ENCODE measurements at regions not wholly inside any gene's neighbourhood (a gene's known extent, or its start where the extent isn't known, plus 50 kb on each side); places are given as distances from the start of the nearest gene placed in this dataset.
"Not testable (repeated sequence)": the region's sequence is repeated elsewhere in the genome, so short reads cannot be mapped to it uniquely, and the experiment has no call there.

GRCh38 chr2:120539937-120540718, 194.2 kb downstream of the INHBB start:
- ATAC-seq: no peak

- no peak for ATAC-seq
Observed at GRCh38 chr2:120540719-120541552, 194.7 kb upstream of the GLI2 start.

- ATAC-seq: no peak
Observed at GRCh38 chr2:120541553-120541932, 194.1 kb upstream of the GLI2 start.

- ATAC-seq: no peak
Observed at GRCh38 chr2:120541972-120542670, 193.5 kb upstream of the GLI2 start.

- ATAC-seq: no peak
Observed at GRCh38 chr2:120542911-120543527, 192.6 kb upstream of the GLI2 start.

GRCh38 chr2:120543899-120544298, 191.8 kb upstream of the GLI2 start:
- ATAC-seq: no peak

- no peak for ATAC-seq
Observed at GRCh38 chr2:120544522-120544921, 191.1 kb upstream of the GLI2 start.

- ATAC-seq: not testable (repeated sequence)
Observed at GRCh38 chr2:120545007-120545406, 190.7 kb upstream of the GLI2 start.

GRCh38 chr2:120545521-120546047, 190.1 kb upstream of the GLI2 start:
- ATAC-seq: no peak

GRCh38 chr2:120546048-120546864, 189.4 kb upstream of the GLI2 start:
- no peak for ATAC-seq

GRCh38 chr2:120546865-120547390, 188.7 kb upstream of the GLI2 start:
- ATAC-seq: no peak

- ATAC-seq: peak in 1 of 2 donors; percentile 25
Observed at GRCh38 chr2:120547662-120548061, 188.0 kb upstream of the GLI2 start.

- no peak for ATAC-seq
Observed at GRCh38 chr2:120548627-120549608, 186.8 kb upstream of the GLI2 start.

GRCh38 chr2:120549841-120550240, 185.8 kb upstream of the GLI2 start:
- ATAC-seq: no peak

- ATAC-seq: no peak
Observed at GRCh38 chr2:120550282-120550681, 185.4 kb upstream of the GLI2 start.

GRCh38 chr2:120550893-120551446, 184.7 kb upstream of the GLI2 start:
- ATAC-seq: no peak

- ATAC-seq: no peak
Observed at GRCh38 chr2:120551522-120551921, 184.1 kb upstream of the GLI2 start.

GRCh38 chr2:120552079-120552478, 183.6 kb upstream of the GLI2 start:
- no peak for ATAC-seq

GRCh38 chr2:120552800-120553481, 182.7 kb upstream of the GLI2 start:
- ATAC-seq: no peak
